Activated T-helper 1 cell treated with anti-CD3 and anti-CD28 coated beads, Interleukin-2, amount 50 U/mL, for 16 hours (primary cell): ENCODE measurements at regions not wholly inside any gene's neighbourhood (a gene's known extent, or its start where the extent isn't known, plus 50 kb on each side); places are given as distances from the start of the nearest gene placed in this dataset.
"Not testable (repeated sequence)": the region's sequence is repeated elsewhere in the genome, so short reads cannot be mapped to it uniquely, and the experiment has no call there.

Source experiments
- DNase-seq, 2 donors: peaks; one replicate each; pipeline ENCODE4 v3.0.0-alpha.2; 2020; ENCODE audit warnings: low read depth in 1 of 2, low spot score in 1 of 2

DNA sequence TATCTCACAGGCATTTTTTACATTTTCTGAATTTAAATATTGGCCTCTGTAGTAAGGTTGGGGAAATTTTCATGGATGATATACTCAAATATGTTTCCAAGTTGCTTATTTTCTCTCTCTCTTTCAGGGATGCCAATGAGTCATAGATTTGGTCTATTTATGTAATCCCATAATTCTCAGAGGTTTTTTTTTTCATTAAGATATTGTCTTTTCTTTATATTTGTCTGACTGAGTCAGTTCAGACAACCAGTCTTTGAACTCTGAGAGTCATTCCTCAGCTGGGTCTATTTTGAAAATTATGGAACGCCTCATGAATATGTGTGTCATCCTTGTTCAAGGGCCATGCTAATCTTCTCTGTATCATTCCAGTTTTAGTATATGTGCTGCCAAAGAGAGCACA, 223.2 kb downstream of the PCSK1 start:
- no peak for DNase-seq

DNA sequence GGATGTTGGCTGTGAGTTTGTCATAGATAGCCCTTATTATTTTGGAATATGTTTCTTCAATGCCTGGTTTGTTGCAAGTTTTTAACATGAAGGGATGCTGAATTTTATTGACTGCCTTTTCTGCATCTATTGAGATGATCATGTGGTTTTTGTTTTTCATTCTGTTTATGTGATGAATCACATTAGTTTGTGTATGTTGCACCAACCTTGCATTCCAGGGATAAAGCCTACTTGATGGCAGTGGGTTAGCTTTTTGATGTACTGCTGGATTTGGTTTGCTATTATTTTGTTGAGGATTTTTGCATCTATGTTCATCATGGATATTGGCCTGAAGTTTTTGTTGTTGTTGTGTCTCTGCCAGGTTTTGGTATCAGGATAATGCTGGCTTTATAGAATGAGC, 225.6 kb downstream of the PCSK1 start:
- DNase-seq = no peak

DNA sequence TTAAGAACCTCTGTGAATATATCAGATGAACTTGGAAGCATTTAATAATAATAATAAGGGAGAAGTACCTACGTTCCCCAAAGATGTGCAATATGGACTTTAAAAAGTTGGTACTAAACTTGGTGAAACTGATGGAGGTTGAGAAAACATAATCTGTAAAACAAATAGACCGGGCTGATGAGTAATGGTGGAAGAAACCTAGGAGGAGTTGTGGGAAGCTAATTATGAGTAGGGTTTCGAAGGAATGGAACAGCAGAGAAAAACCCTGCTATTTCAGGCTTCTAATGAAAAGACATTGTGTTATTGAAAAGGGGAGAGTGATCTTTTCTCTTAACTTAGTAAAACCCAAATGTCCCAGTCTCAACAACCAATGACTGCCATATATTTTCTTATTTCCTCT, 229.3 kb downstream of the PCSK1 start:
- DNase-seq = no peak

DNA sequence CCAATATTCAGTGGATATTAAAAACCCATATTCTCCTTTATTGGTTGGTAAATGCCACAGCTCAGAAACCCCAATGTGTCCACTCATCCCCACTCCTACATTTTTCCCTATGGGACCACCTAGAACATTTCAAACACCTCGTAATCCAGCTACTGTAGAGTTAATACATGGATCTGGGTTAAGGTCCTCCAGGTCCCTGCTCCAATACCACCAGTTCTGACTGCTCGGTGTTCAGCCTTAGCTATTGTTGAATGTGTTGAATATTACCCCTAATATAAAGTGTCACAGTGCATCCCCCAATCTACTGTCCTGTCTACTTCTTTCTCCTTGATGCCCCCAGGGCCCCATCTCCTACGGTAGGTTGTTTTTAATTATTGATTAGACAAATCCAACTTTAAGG, 231.5 kb downstream of the PCSK1 start:
- DNase-seq = no peak

DNA sequence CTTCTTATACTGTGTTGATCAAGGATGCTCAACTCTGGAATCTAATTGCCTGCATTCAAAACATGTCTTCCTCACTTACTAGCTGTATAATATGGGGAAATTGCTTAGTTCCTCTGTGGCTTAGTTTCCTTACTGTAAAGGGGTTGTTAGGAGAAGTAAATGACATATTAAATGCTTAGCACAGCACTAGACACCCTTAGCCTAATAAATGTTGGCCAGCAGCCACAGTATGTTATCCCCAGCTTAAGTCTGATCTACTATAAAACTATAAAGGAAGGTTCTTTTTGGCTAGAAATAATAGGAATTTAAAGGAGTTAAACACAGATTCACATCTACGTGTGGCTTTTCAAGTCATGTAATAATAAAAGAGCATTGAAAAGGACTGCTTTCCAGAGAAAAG, 232.4 kb downstream of the PCSK1 start:
- no peak for DNase-seq

DNA sequence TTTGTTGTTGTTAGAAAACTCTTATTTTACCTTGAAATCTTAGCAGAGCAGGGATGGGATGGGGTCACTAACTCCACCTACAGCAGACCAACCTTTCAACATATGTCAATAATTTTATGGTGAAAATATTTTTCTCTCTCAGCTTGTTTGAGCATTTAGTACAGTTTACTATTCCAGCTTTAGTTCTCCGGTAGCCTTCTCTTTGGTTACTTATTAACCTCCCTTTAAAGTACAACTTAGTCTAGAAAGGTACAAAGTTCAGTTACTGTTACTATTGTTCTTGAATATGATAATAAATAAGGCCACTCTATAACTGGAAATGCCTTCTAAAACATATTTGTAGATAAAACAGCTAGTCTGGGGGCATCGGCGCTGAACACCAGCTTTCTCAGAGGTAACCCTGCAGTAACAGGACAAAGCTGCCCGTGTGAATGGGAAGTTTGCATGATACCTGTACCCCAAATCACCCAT, 233.3 kb downstream of the PCSK1 start:
- no peak for DNase-seq

DNA sequence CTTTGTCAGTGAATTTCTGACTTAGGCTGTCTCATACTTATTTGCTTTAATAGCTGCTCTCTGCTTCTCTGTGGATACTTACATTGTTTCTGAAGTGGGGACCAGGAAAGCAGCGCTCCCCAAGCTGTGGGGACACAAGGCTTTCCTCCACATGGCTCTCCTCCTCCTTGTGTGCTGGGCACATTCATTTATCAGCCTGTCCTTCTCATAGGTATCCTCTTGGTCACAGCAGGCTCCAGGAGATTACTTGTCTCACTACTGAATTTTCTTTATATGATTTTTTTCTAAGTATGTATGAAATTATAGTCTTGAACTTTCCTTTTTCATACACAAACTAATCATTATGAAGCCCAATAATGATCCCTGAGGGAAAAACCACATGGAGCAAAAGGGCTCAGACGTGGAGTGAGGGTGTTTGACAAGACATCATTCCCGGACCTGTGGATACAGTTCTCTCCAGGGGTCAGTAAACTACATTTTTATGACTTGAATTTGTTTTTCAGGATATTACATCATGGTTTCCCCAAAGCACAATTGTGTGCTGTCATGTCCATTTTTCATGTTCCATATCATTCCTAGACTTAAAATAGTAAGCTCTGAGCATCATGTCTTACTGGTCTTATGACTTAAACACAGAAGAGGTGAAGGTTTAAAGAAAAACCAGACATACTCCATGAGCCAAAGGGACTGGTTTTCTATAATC, 234.5 kb downstream of the PCSK1 start:
- no peak for DNase-seq

DNA sequence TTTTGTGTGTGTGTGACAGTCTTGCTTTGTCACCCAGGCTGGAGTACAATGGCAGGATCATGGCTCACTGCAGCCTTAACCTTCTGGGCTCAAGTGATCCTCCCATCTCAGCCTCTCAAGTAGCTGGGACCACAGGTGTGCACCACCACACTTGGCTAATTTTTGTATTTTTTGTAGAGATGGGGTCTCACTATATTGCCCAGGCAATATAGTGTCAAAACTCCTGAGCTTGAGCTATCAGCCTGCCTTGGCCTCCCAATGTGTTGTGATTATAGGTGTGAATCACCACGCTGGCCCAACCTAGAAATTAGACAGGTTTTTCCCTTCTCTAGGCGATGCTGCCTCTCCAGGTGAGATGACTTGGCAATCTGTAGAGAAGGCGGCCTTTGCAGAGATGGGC, 235.3 kb downstream of the PCSK1 start:
- not testable (repeated sequence) for DNase-seq

DNA sequence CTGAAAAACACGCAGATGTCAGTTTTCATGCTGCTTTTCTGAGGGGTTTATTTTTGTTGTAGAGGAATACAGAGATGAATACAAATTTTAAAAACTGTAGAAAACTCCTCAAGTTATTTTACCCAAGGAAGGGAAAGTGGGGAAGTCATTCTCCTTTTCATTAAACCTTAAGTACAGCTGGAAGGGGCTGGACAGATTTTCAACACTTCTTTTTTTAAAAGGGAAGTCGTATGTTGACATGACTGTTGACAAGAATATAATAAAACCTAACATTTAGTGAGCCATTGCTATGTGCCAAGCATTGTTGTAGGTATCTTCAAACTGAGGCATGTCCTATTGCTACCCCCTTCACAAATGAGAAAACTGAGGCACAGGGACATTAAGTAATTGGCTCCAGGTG, 235.7 kb upstream of the ELL2 start:
- DNase-seq = no peak

DNA sequence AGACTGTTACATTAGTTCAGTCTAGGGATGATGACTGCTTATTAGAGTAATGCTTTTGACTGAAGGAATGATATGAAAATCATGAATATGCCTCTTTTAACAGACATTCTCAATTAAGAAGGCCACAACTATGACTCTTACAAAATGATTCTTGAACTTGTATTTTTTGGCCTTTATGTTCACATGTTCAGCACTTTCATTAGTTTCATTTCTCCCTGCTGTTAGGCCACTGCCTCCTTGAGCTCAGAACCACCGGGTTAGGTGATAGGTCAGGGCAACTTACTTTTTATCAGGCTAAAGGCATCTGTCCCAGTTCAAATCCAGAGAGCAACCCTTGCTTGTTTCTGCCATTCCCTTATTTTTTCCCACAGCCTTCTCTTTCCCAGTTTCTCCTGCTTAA, 235.2 kb upstream of the ELL2 start:
- no peak for DNase-seq

DNA sequence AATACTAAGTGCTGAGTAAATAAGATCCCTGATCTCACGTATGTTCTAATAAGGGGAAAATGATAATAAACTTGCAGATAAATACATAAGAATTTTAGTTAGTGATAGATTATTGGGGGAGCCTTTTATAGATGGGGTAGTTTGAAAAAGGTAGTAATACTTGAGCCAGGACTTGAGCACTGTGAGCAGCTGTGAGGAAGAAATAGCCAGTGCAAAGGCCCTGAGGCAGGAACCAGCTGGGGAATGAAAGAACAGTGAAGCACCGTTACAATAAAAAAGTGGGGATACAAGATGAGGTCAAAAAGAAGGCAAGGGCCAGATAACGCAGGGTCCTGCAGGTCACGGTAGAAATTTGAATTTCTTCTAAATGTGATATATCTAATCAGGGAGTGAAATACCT, 234.8 kb upstream of the ELL2 start:
- DNase-seq = no peak

DNA sequence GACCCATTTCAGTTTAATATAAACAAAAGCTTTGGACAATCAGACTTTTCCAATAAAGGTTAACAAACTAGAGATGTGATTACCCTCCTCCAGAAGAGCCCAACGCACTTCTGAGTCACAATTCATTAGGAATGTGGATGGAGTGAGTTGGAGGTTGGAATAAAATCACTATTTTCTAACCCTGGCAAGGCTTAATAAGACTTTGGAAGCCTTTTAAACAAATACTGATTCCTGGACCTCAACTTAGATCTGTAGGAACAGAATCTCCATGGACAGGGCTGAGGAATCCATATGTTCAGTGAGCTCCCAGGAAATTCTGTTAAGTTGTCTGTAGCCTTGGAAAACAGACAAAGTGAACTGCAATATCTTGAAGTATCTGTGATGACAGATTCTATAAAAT, 233.5 kb upstream of the ELL2 start:
- DNase-seq = no peak

DNA sequence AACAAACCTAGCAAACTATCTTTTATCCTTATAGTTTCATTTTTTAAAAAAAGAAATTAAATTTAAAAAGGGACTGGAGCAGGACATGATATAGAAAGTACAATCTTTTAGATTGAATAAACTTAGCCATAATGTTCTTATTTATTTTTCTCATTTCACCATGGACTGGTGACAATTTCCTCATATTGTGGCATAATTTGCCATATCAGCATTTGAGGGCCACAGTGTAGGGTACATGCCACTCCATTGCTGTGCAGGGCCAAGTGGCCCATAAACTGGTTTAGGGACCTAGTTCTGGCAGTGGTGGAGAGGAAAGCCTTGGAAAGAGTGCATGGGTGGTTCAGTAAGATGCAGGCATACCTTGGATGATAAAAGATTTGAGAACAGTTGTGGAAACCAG, 232.9 kb upstream of the ELL2 start:
- DNase-seq = no peak

DNA sequence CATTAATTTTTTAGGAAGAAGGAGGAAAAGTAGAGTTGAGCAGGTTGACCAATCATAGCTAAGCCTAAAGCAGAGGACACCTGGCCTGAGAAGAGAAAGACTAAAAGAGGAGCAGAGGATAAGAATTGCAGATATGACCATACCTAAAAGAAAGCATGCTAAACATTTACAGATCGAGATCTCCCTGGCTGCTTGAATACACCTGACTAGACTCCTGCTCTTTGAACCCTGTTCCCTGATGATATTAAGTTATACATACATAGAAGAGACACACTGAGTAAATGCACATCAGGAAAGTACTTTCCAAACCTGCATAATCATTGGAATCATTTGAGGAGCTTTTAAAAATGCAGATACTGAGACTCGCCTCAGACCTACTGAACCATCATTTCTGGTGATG, 232.3 kb upstream of the ELL2 start:
- no peak for DNase-seq

DNA sequence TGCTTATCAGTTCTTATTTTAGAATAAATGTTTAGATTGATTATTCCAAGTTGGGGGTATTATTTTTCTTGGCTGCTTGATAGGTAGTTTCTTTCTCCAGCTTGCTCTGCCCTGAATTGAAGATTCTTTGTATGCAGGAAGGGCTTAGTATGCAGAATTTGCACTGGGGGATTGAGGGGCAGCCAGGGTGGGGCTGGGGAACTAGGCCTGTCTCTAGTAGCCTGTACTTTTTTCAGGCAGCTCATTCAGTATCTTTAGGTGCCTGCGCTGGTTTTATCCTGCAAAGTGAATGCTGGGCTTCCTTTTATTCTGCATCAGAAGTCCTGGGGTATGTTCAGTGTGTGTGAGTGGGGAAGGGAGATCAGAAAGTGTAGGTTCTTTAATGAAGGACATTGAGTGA, 228.3 kb upstream of the ELL2 start:
- DNase-seq = no peak

DNA sequence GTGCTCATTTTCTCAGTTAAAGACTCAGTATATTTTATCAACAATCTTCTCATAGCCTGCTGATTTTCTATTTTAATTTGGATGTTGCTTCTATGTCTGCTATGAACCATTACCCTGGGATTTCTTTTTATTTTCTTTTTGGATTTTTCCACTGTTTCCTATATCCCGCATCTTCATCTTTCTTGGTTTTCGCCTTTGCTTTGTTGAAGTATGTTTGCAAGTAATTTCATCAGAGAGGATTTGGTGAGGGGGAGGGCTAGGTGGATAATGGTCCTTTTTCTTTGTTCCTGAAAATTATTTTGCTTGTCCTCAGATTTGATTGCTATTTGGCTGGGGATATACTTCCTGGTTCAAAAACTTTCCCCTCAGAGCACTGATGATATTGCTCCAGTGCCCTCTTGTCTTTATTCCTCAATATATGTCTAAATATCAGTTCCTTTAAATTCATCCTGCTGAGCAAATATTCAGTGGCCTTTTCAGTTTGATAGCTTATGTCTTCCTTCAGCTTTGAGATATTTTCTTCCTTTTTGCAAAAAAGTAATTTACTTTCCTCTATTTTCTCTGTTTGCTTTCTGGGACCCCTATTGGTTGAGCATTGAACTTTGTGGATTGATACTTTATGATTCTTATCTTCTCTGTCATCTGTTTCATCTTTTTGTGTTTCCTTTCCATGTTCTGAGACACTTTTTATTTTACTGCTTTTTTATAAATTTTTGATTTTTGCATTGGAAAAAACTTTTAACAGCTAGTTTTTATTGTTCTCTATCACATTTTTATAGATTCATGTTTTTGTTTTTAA, 227.6 kb upstream of the ELL2 start:
- no peak for DNase-seq

DNA sequence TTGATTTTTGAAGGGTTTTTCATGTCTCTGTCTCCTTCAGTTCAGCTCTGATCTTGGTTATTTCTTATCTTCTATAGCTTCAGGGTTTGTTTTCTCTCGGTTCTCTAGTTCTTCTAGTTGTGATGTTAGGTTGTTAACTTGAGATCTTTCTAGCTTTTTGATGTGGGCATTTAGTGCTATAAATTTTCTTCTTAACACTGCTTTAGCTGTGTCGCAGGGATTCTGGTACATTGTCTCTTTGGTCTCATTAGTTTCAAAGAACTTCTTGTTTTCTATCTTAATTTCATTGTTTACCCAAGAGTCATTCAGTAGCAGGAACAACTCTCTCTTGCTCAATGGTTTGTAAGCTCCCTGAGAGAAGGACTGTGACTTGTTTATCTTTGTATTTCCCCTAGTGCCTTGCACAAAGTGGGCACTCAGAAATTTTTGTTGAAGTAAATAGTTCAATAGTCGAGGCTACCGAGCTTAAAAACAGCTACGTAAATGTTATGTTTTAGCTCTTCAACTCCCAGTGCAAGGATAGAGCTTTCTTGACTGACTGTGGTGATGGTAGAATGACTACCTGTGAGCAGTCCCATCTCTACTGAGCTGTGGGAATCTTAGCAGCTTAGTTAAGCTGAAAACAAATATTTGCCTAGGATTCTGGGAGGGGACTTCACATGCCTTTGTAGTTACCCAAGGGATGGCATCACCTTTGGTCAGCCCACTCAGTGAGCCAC, 225.8 kb upstream of the ELL2 start:
- DNase-seq = no peak

DNA sequence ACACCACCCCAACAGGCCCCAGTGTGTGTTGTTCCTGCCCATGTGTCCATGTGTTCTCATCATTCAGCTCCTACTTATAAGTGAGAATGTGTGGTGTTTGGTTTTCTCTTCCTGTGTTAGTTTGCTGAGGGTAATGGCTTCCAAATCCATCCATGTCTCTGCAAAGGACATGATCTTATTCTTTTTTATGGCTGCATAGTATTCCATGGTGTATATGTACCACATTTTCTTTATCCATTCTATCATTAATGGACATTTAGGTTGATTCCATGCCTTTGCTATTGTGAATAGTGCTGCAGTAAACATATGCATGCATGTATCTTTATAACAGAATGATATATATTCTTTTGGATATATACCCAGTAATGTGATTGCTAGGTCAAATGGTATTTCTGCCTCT, 222.9 kb upstream of the ELL2 start:
- not testable (repeated sequence) for DNase-seq

DNA sequence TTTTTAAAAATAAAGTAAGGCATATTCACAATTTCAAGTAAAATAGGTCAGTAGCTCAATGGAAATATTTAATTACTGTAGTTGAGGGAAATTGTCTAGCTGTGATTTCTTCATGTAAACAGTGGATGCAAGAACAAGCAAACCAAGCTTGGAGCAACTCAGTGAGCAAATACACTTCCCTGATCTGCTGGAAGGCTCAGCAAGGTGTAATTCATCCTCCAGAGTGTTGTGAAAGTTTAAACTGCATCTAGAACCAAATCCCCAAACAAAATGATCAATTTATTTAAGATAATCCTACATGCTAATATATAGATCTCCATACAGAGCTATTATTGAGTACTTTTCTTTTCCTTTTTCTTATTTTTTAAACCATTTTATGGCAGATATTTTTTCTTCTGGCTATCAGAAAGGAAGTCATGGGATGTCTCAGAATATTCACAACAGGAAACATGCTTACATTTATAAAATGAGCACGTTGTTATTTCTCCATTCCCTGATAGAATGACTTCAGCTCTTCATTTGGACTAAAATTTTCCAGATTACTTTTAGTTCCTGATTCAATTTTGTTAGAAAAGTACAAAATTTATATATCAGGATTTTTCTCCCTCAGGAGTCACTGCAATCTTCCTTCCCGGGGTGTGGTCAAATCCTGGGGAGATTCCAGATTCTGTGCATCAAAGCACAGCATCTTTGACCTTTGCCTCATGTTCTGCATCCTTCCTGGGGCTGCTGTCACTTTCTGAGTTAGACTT, 219.2 kb upstream of the ELL2 start:
- no peak for DNase-seq

DNA sequence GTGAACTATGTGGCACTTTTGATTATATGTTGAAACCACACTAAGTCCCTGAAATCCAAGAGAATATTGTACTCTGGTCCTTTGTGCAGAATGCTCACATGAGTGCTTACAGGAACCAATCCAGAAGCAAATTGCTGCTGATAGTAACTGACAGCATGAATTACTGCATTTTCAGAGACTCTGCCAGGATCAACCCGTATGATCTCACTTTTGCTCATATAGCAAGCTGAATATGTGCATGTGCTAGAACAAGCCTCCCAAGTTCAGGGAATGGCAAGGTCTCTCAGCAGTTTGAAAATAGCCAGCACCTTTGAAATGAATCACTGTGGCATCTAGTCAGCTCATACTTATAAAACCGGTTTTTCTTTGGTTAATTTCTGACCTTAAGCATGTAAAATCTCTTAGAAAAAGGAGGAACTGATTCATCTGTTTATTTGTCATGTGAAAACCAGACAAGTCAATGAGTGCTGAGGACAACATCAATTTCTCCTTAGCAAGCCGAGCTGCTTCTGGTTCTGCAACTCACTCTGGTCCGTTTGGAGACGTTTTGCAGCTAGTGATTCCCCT, 215.7 kb upstream of the ELL2 start:
- no peak for DNase-seq

DNA sequence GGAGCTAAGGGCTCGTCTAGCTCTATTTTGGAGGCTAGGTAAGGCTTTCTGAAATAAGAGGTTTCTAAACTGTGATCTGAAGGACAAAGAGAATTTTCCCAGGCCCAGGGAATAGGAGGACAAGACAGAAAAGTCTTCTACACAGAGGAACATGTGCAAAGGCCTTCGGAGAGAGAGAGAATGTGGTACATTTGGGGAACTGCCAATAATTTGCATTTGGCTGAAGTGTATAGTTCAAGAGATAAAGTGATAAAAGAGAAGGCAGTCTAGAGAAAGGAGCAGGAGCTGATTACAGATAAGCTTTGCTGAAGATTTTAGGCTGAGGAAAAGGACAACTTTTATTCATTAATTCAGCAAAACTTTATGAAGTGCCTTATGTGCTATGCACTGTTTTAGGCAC, 214.4 kb upstream of the ELL2 start:
- no peak for DNase-seq
